SK-N-SH treated with all-trans-retinoic acid at 6 μM for 48 hours (cell line): ENCODE measurements at regions not wholly inside any gene's neighbourhood (a gene's known extent, or its start where the extent isn't known, plus 50 kb on each side); places are given as distances from the start of the nearest gene placed in this dataset.

Source experiments
- ATAC-seq: fragments of 200-7000 bp; cut with Tn5 transposase; 3 replicates; pipeline ENCODE4 v1.9.1; 2020; ENCODE audit warnings: mild to moderate bottlenecking, moderate library complexity
- ARNTL ChIP-seq: fragments of 450-650 bp; formaldehyde crosslinking; IDR thresholded peaks from 2 replicates; pipeline ENCODE4 v1.5.0; 2020; ENCODE audit warnings: low read depth, mild to moderate bottlenecking, moderate library complexity, borderline replicate concordance
- BACH2 ChIP-seq: fragments of 250-450 bp; sonication (Bioruptor Pico); IDR thresholded peaks from 2 replicates; pipeline ENCODE4 v1.9.0; 2021; ENCODE audit warnings: mild to moderate bottlenecking, borderline replicate concordance
- CSDC2 ChIP-seq: fragments of 250-450 bp; sonication (Bioruptor Pico); IDR thresholded peaks from 2 replicates; pipeline ENCODE4 v1.5.0; 2020; ENCODE audit warnings: mild to moderate bottlenecking, moderate library complexity
- ESRRG ChIP-seq: fragments of 250-450 bp; sonication (Bioruptor Pico); IDR thresholded peaks from 2 replicates; pipeline ENCODE4 v1.6.1; 2021; ENCODE audit warnings: mild to moderate bottlenecking
- GLIS3 ChIP-seq: fragments of 250-450 bp; sonication (Bioruptor Pico); IDR thresholded peaks from 2 replicates; pipeline ENCODE4 v1.5.0; 2020; ENCODE audit warnings: mild to moderate bottlenecking, moderate library complexity
- ISL1 ChIP-seq: fragments of 250-450 bp; sonication (Bioruptor Pico); IDR thresholded peaks from 2 replicates; pipeline ENCODE4 v2.1.2; 2022; ENCODE audit warnings: mild to moderate bottlenecking, moderate library complexity
- OSR1 ChIP-seq: fragments of 250-450 bp; sonication (Bioruptor Pico); IDR thresholded peaks from 2 replicates; pipeline ENCODE4 v1.8.0; 2022; ENCODE audit warnings: moderate library complexity, mild to moderate bottlenecking, inconsistent platforms
- PPARA ChIP-seq: fragments of 250-450 bp; sonication (Bioruptor Pico); IDR thresholded peaks from 2 replicates; pipeline ENCODE4 v1.5.0; 2020; ENCODE audit warnings: mild to moderate bottlenecking, borderline replicate concordance
- RARB ChIP-seq: fragments of 250-450 bp; sonication (Bioruptor Pico); IDR thresholded peaks from 2 replicates; pipeline ENCODE4 v1.8.0; 2021; ENCODE audit warnings: mild to moderate bottlenecking, moderate library complexity
- SNAI2 ChIP-seq: fragments of 250-450 bp; sonication (Bioruptor Pico); IDR thresholded peaks from 2 replicates; pipeline ENCODE4 v1.5.0; 2020; ENCODE audit warnings: mild to moderate bottlenecking, moderate library complexity
- TCF4 ChIP-seq: fragments of 250-450 bp; sonication (Bioruptor Pico); IDR thresholded peaks from 2 replicates; pipeline ENCODE4 v1.8.0; 2021; ENCODE audit warnings: mild to moderate bottlenecking, moderate library complexity, borderline replicate concordance
- TOX ChIP-seq: fragments of 250-450 bp; sonication (Bioruptor Pico); IDR thresholded peaks from 2 replicates; pipeline ENCODE4 v1.8.0; 2021; ENCODE audit warnings: mild to moderate bottlenecking, moderate library complexity, borderline replicate concordance
- ZC3H10 ChIP-seq: fragments of 250-450 bp; sonication (Bioruptor Pico); IDR thresholded peaks from 2 replicates; pipeline ENCODE4 v1.5.1; 2021; ENCODE audit warnings: mild to moderate bottlenecking, moderate library complexity
- ZFP3 ChIP-seq: fragments of 250-450 bp; sonication (Bioruptor Pico); IDR thresholded peaks from 2 replicates; pipeline ENCODE4 v1.5.0; 2020; ENCODE audit warnings: mild to moderate bottlenecking, moderate library complexity
- ZNF70 ChIP-seq: fragments of 450-650 bp; formaldehyde crosslinking; IDR thresholded peaks from 2 replicates; pipeline ENCODE4 v1.5.0; 2020; ENCODE audit warnings: mild to moderate bottlenecking, moderate library complexity
- ZNF8 ChIP-seq: fragments of 450-650 bp; formaldehyde crosslinking; IDR thresholded peaks from 2 replicates; pipeline ENCODE4 v1.5.0; 2020; ENCODE audit warnings: mild to moderate bottlenecking, moderate library complexity
- TF ChIP-seq, protein P1 (sequence below): fragments of 250-450 bp; sonication (Bioruptor Pico); IDR thresholded peaks from 2 replicates; pipeline ENCODE4 v1.5.0; 2020; ENCODE audit warnings: mild to moderate bottlenecking, moderate library complexity
- TF ChIP-seq, protein P2 (sequence below): fragments of 250-450 bp; sonication (Bioruptor Pico); IDR thresholded peaks from 2 replicates; pipeline ENCODE4 v1.8.0; 2021; ENCODE audit warnings: low read depth, mild to moderate bottlenecking, moderate library complexity, borderline replicate concordance
- TF ChIP-seq, protein P3 (sequence below): fragments of 250-450 bp; sonication (Bioruptor Pico); IDR thresholded peaks from 2 replicates; pipeline ENCODE4 v1.5.1; 2021; ENCODE audit warnings: mild to moderate bottlenecking, moderate library complexity
- TF ChIP-seq, protein P4 (sequence below): fragments of 250-450 bp; sonication (Bioruptor Pico); IDR thresholded peaks from 2 replicates; pipeline ENCODE4 v1.8.0; 2020; ENCODE audit warnings: mild to moderate bottlenecking, moderate library complexity, borderline replicate concordance
- TF ChIP-seq, protein P5 (sequence below): fragments of 250-450 bp; sonication (Bioruptor Pico); IDR thresholded peaks from 2 replicates; pipeline ENCODE4 v1.5.1; 2020; ENCODE audit warnings: low read depth, mild to moderate bottlenecking, moderate library complexity

DNA sequence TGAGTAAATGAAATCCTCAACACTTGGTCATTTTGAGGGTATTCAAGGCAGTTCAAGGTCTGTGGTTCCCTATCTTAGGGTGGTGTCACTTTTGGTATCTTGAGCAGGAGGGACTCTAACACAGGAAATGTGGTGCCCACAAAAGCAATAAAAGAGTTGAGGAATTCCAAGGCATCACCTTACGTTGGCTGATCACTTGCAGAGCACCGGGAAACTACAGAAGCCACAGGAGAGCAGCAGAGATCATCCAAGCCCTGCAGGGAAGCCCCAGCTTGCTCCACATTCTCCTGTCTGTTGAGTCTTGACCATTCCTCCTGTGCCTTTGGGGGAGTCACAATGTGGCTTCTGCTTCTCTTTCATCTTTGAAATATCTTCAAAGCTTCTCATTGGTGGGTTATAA lies 565.8 kb upstream of the ADARB2 start:
- no peak for ATAC-seq
- TF ChIP-seq, protein P1, sequence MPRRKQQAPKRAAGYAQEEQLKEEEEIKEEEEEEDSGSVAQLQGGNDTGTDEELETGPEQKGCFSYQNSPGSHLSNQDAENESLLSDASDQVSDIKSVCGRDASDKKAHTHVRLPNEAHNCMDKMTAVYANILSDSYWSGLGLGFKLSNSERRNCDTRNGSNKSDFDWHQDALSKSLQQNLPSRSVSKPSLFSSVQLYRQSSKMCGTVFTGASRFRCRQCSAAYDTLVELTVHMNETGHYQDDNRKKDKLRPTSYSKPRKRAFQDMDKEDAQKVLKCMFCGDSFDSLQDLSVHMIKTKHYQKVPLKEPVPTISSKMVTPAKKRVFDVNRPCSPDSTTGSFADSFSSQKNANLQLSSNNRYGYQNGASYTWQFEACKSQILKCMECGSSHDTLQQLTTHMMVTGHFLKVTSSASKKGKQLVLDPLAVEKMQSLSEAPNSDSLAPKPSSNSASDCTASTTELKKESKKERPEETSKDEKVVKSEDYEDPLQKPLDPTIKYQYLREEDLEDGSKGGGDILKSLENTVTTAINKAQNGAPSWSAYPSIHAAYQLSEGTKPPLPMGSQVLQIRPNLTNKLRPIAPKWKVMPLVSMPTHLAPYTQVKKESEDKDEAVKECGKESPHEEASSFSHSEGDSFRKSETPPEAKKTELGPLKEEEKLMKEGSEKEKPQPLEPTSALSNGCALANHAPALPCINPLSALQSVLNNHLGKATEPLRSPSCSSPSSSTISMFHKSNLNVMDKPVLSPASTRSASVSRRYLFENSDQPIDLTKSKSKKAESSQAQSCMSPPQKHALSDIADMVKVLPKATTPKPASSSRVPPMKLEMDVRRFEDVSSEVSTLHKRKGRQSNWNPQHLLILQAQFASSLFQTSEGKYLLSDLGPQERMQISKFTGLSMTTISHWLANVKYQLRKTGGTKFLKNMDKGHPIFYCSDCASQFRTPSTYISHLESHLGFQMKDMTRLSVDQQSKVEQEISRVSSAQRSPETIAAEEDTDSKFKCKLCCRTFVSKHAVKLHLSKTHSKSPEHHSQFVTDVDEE (CRISPR knock-in tag), result no peak
- TF ChIP-seq ZFP3 (CRISPR knock-in tag), result no peak
- no peak for TF ChIP-seq BACH2 (CRISPR knock-in tag)
- no peak for TF ChIP-seq ZNF70 (CRISPR knock-in tag)
- TF ChIP-seq PPARA, result no peak
- no peak for TF ChIP-seq SNAI2 (CRISPR knock-in tag)
- TF ChIP-seq, protein P2, sequence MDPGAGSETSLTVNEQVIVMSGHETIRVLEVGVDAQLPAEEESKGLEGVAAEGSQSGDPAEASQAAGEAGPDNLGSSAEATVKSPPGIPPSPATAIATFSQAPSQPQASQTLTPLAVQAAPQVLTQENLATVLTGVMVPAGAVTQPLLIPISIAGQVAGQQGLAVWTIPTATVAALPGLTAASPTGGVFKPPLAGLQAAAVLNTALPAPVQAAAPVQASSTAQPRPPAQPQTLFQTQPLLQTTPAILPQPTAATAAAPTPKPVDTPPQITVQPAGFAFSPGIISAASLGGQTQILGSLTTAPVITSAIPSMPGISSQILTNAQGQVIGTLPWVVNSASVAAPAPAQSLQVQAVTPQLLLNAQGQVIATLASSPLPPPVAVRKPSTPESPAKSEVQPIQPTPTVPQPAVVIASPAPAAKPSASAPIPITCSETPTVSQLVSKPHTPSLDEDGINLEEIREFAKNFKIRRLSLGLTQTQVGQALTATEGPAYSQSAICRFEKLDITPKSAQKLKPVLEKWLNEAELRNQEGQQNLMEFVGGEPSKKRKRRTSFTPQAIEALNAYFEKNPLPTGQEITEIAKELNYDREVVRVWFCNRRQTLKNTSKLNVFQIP (CRISPR knock-in tag), result no peak
- no peak for TF ChIP-seq OSR1 (CRISPR knock-in tag)
- TF ChIP-seq RARB, result no peak
- TF ChIP-seq, protein P3, sequence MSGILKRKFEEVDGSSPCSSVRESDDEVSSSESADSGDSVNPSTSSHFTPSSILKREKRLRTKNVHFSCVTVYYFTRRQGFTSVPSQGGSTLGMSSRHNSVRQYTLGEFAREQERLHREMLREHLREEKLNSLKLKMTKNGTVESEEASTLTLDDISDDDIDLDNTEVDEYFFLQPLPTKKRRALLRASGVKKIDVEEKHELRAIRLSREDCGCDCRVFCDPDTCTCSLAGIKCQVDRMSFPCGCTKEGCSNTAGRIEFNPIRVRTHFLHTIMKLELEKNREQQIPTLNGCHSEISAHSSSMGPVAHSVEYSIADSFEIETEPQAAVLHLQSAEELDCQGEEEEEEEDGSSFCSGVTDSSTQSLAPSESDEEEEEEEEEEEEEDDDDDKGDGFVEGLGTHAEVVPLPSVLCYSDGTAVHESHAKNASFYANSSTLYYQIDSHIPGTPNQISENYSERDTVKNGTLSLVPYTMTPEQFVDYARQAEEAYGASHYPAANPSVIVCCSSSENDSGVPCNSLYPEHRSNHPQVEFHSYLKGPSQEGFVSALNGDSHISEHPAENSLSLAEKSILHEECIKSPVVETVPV, result no peak
- no peak for TF ChIP-seq TCF4 (CRISPR knock-in tag)
- no peak for TF ChIP-seq TOX (CRISPR knock-in tag)
- TF ChIP-seq ISL1 (CRISPR knock-in tag), result no peak
- TF ChIP-seq, protein P4, sequence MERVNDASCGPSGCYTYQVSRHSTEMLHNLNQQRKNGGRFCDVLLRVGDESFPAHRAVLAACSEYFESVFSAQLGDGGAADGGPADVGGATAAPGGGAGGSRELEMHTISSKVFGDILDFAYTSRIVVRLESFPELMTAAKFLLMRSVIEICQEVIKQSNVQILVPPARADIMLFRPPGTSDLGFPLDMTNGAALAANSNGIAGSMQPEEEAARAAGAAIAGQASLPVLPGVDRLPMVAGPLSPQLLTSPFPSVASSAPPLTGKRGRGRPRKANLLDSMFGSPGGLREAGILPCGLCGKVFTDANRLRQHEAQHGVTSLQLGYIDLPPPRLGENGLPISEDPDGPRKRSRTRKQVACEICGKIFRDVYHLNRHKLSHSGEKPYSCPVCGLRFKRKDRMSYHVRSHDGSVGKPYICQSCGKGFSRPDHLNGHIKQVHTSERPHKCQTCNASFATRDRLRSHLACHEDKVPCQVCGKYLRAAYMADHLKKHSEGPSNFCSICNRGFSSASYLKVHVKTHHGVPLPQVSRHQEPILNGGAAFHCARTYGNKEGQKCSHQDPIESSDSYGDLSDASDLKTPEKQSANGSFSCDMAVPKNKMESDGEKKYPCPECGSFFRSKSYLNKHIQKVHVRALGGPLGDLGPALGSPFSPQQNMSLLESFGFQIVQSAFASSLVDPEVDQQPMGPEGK (CRISPR knock-in tag), result no peak
- TF ChIP-seq, protein P5, sequence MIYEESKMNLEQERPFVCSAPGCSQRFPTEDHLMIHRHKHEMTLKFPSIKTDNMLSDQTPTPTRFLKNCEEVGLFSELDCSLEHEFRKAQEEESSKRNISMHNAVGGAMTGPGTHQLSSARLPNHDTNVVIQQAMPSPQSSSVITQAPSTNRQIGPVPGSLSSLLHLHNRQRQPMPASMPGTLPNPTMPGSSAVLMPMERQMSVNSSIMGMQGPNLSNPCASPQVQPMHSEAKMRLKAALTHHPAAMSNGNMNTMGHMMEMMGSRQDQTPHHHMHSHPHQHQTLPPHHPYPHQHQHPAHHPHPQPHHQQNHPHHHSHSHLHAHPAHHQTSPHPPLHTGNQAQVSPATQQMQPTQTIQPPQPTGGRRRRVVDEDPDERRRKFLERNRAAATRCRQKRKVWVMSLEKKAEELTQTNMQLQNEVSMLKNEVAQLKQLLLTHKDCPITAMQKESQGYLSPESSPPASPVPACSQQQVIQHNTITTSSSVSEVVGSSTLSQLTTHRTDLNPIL (CRISPR knock-in tag), result no peak
- no peak for TF ChIP-seq ZNF8 (CRISPR knock-in tag)
- TF ChIP-seq ZC3H10, result no peak
- TF ChIP-seq, all 23 proteins: peak for 0

DNA sequence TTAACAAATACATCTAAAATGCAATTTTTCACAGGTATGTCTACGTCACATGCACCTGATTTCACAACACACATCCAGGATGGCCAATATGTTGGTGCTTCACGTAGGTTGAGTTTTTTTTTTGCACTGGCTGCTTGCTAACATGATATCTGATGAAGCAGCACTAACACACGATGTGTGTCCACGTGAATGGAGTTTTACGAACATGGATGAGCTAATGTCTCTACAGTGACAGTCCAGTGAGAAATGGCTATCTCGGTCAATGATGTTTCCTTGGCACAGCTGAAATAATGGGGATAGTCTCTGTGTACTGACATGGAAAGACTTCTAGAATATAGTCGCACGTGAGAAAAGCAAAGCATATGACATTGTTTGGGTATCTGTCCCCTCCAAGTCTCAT lies 563.9 kb upstream of the ADARB2 start:
- ATAC-seq, result no peak

More for the DNA sequence above, 563.9 kb upstream of the ADARB2 start:
- TF ChIP-seq, protein P3, result no peak
- TF ChIP-seq TOX (CRISPR knock-in tag), result no peak
- TF ChIP-seq TCF4 (CRISPR knock-in tag), result no peak
- TF ChIP-seq GLIS3 (CRISPR knock-in tag), result no peak
- no peak for TF ChIP-seq CSDC2
- TF ChIP-seq ZFP3 (CRISPR knock-in tag), result no peak
- no peak for TF ChIP-seq ZNF8 (CRISPR knock-in tag)
- TF ChIP-seq PPARA, result no peak
- no peak for TF ChIP-seq BACH2 (CRISPR knock-in tag)
- TF ChIP-seq, protein P2 (CRISPR knock-in tag), result no peak
- TF ChIP-seq, protein P5 (CRISPR knock-in tag), result no peak
- TF ChIP-seq, protein P4 (CRISPR knock-in tag), result no peak
- TF ChIP-seq SNAI2 (CRISPR knock-in tag), result no peak
- TF ChIP-seq ARNTL (CRISPR knock-in tag), result no peak
- no peak for TF ChIP-seq ESRRG
- TF ChIP-seq ISL1 (CRISPR knock-in tag), result no peak
- TF ChIP-seq ZC3H10, result no peak
